ENCODE measurements at regions not wholly inside any gene's neighbourhood (a gene's known extent, or its start where the extent isn't known, plus 50 kb on each side); places are given as distances from the start of the nearest gene placed in this dataset.

DNA sequence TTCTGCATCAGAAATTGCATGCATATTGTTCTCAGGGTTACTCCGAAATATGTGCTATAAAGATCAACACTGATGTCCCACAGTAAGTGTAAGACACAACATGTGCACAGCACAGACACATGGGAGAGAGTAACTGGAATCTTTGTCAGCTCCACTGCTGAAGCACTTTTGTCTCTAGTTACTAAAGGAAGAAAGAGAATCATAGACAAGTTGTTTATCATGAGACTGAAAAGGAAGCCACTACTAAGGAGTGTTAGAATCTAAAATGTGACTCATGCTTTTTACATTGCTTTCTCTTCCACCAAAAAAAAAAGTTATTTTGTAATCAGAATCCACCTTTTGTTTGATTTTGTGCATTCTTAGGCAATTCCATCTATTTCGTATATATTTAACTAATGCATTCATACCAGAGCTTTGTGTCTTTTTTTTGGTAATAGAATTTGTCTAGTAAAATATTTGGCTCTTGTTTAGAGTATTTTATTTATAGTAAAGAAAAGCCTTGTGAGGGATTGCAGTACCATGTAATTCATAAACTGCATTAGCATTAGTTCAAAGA is 502.4 kb downstream of the FBXO15 start:
- no TSS peak for BruUV-seq (replicated peaks)

More for the DNA sequence above, 502.4 kb downstream of the FBXO15 start:
- CTCF ChIA-PET: no interaction called here
- no peak overlapping the region for H3K4me2 ChIP-seq (ENCODE audit: low read length)
- DNase-seq (ENCODE audit: low read depth, low spot score): no peak
- no peaks in the 10 kb centered on the region for H3K36me3 ChIP-seq (ENCODE audit: control insufficient read depth in 1 of 2, insufficient read depth in 2 of 2, low read length in 2 of 2)
- no peaks in the 10 kb centered on the region for H4K20me1 ChIP-seq (ENCODE audit: insufficient read depth)
- no peaks in the 10 kb centered on the region for H3K27me3 ChIP-seq (ENCODE audit: insufficient read depth, low read length)
- intact Hi-C loops (cut with micrococcal nuclease): no loop called here
- RAD21 ChIA-PET (ENCODE audit: low non-redundant PET in 1 of 2, low total read pairs in 2 of 2, uncharacterized antibody in 2 of 2, unreplicated experiment in 2 of 2): no interaction called here
- H3K4me3 ChIP-seq (replicated peaks in 1 of 2; ENCODE audit: low read depth in 1 of 2, low read length in 2 of 2): no peak overlapping the region
- TF ChIP-seq ZNF274 (IDR thresholded peaks at IDR 0.05; ENCODE audit: low read depth, low read length) (no peak), SRF (IDR thresholded peaks at IDR 0.05; ENCODE audit: low read depth) (no peak), JUND (IDR thresholded peaks at IDR 0.05) (no peak), SIN3A (IDR thresholded peaks at IDR 0.05; ENCODE audit: low read depth) (no peak), ELF1 (IDR thresholded peaks at IDR 0.05; ENCODE audit: borderline replicate concordance, low read depth) (no peak), CBX3 (IDR thresholded peaks at IDR 0.05; ENCODE audit: low read depth) (no peak)
- TF ChIP-seq, protein P1, sequence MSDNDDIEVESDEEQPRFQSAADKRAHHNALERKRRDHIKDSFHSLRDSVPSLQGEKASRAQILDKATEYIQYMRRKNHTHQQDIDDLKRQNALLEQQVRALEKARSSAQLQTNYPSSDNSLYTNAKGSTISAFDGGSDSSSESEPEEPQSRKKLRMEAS (IDR thresholded peaks at IDR 0.05): no peak
- TF ChIP-seq, protein P2, sequence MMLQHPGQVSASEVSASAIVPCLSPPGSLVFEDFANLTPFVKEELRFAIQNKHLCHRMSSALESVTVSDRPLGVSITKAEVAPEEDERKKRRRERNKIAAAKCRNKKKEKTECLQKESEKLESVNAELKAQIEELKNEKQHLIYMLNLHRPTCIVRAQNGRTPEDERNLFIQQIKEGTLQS (IDR thresholded peaks at IDR 0.05): no peak
- TF ChIP-seq, protein P3, sequence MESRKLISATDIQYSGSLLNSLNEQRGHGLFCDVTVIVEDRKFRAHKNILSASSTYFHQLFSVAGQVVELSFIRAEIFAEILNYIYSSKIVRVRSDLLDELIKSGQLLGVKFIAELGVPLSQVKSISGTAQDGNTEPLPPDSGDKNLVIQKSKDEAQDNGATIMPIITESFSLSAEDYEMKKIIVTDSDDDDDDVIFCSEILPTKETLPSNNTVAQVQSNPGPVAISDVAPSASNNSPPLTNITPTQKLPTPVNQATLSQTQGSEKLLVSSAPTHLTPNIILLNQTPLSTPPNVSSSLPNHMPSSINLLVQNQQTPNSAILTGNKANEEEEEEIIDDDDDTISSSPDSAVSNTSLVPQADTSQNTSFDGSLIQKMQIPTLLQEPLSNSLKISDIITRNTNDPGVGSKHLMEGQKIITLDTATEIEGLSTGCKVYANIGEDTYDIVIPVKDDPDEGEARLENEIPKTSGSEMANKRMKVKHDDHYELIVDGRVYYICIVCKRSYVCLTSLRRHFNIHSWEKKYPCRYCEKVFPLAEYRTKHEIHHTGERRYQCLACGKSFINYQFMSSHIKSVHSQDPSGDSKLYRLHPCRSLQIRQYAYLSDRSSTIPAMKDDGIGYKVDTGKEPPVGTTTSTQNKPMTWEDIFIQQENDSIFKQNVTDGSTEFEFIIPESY (IDR thresholded peaks at IDR 0.05; ENCODE audit: extremely low read depth, insufficient replicate concordance, low read length): no peak
- H3K9me2 ChIP-seq (ENCODE audit: insufficient read depth): no peaks in the 10 kb centered on the region
- peaks cover 4 to 8% of the 10 kb centered on the region in 2 experiments; a peak in 2 of 4 replicates for H3K9me3 ChIP-seq (ENCODE audit: control insufficient read depth in 1 of 2, insufficient read depth in 1 of 2, low read depth in 1 of 2, low read length in 2 of 2)
- H3K4me1 ChIP-seq (ENCODE audit: control insufficient read depth in 1 of 2, insufficient read depth in 2 of 2, low read length in 2 of 2): no peaks in the 10 kb centered on the region
- POLR2A ChIA-PET: no interaction called here
- no peak overlapping the region for H2AFZ ChIP-seq (ENCODE audit: low read depth, low read length, poor library complexity, severe bottlenecking)
- ATAC-seq: no peak
- H3K27ac ChIP-seq (ENCODE audit: low read depth, low read length): no peak overlapping the region
- no peak overlapping the region for H3K9ac ChIP-seq (ENCODE audit: low read length)
- H3K79me2 ChIP-seq (ENCODE audit: insufficient read depth, low read length): no peaks in the 10 kb centered on the region
